OCI-LY1 (cell line): ENCODE measurements at regions not wholly inside any gene's neighbourhood (a gene's known extent, or its start where the extent isn't known, plus 50 kb on each side); places are given as distances from the start of the nearest gene placed in this dataset.

Source experiments
- H2AFZ ChIP-seq: fragments of 200-600 bp; sonication (generic), shearing (Covaris generic); 2 replicates; pipeline ENCODE4 v1.6.0; 2014; ENCODE audit warnings: antibody characterized with exemption, mild to moderate bottlenecking, low read length
- H3F3A ChIP-seq: fragments of 200-600 bp; sonication (generic), shearing (Covaris generic); 2 replicates; pipeline ENCODE4 v1.6.0; 2014; ENCODE audit warnings: mild to moderate bottlenecking, antibody characterized with exemption, low read length, moderate library complexity; ENCODE audit not compliant: insufficient read depth
- H3K27ac ChIP-seq: fragments of 200-600 bp; sonication (generic); 2 replicates; pipeline ENCODE4 v1.5.1; 2014; ENCODE audit warnings: low read length, mixed run types, mild to moderate bottlenecking, low read depth; ENCODE audit not compliant: poor library complexity, severe bottlenecking
- H3K27me3 ChIP-seq: fragments of 200-600 bp; sonication (generic); 2 replicates; pipeline ENCODE4 v1.6.0; 2014; ENCODE audit warnings: antibody characterized with exemption, mild to moderate bottlenecking, low read length, moderate library complexity; ENCODE audit not compliant: insufficient read depth
- H3K36me3 ChIP-seq: fragments of 200-600 bp; sonication (generic); 2 replicates; pipeline ENCODE4 v1.6.1; 2014; ENCODE audit warnings: mild to moderate bottlenecking, antibody characterized with exemption, low read length, moderate library complexity, mixed read lengths; ENCODE audit not compliant: insufficient read depth
- H3K4me1 ChIP-seq: fragments of 200-600 bp; sonication (generic); 2 replicates; pipeline ENCODE4 v1.5.1; 2014; ENCODE audit warnings: mild to moderate bottlenecking, low read length, moderate library complexity; ENCODE audit not compliant: insufficient read depth, severe bottlenecking
- H3K4me2 ChIP-seq: fragments of 200-600 bp; sonication (generic), shearing (Covaris generic); 2 replicates; pipeline ENCODE4 v1.6.1; 2014; ENCODE audit warnings: low read length
- H3K4me3 ChIP-seq: fragments of 200-600 bp; sonication (generic); 2 replicates; pipeline ENCODE4 v1.5.1; 2014; ENCODE audit warnings: low read length, low read depth, mild to moderate bottlenecking, mixed read lengths; ENCODE audit not compliant: poor library complexity, severe bottlenecking
- H3K79me2 ChIP-seq: fragments of 200-600 bp; shearing (Covaris generic); 2 replicates; pipeline ENCODE4 v1.6.1; 2016; ENCODE audit warnings: mixed run types, low read length, mixed read lengths; ENCODE audit not compliant: insufficient read depth
- H3K9ac ChIP-seq: fragments of 200-600 bp; sonication (generic), shearing (Covaris generic); 2 replicates; pipeline ENCODE4 v1.6.1; 2014; ENCODE audit warnings: mild to moderate bottlenecking, low read length, mixed read lengths
- H3K9me2 ChIP-seq: fragments of 200-600 bp; sonication (generic), shearing (Covaris generic); 2 replicates; pipeline ENCODE4 v1.6.1; 2014; ENCODE audit warnings: low read depth, mild to moderate bottlenecking, low read length, mixed read lengths
- H3K9me3 ChIP-seq: fragments of 200-600 bp; shearing (Covaris generic); 2 replicates; pipeline ENCODE4 v1.6.1; 2014; ENCODE audit warnings: low read length, mixed read lengths
- H4K20me1 ChIP-seq: fragments of 200-600 bp; sonication (generic), shearing (Covaris generic); 2 replicates; pipeline ENCODE4 v1.6.0; 2016; ENCODE audit warnings: mild to moderate bottlenecking, low read length; ENCODE audit not compliant: insufficient read depth
- CTCF ChIP-seq: fragments of 200-600 bp; sonication (generic), shearing (Covaris generic); IDR thresholded peaks from 2 replicates; pipeline ENCODE4 v1.5.1; 2017; ENCODE audit warnings: mild to moderate bottlenecking, antibody characterized with exemption, low read length, moderate library complexity, mixed read lengths
- EZH2 ChIP-seq: fragments of 200-600 bp; sonication (generic), shearing (Covaris generic); IDR thresholded peaks from 2 replicates; pipeline ENCODE4 v1.8.0; 2017; ENCODE audit warnings: borderline replicate concordance, mixed run types, mild to moderate bottlenecking, antibody characterized with exemption, low read length, moderate library complexity, mixed read lengths

DNA sequence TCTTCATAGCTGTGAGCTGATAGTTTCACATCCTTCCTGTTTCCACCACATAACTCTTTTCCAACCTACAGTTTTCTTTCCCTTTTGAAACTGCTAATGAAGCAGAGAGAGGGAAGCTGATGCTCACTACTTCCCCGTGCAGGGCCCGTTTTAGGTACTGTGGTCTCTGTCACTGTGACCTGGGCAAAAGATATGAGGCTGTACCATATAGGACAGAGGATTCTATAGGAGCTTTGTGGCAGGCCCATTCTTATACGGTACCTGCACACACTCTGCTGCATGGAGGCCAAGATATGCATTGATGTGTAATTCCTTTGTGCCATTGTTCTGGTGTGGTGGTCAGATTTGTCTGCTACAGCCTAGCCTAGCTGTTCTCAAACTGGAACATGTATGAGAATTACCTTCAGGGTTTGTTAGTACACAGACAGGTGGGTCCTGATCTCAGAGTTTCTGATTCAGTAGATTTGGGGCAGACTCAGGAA is 577.3 kb downstream of the LMO7 start:
- Histone ChIP-seq H3K9me2 (no peaks in the 10 kb centered on the region), H3K4me2 (no peak overlapping the region), H3K9ac (no peak overlapping the region), H3K36me3 (no peaks in the 10 kb centered on the region), H3K4me3 (no peak overlapping the region), H3F3A (no peaks in the 10 kb centered on the region), H2AFZ (no peak overlapping the region), H3K79me2 (no peaks in the 10 kb centered on the region), H3K9me3 (no peaks in the 10 kb centered on the region), H3K4me1 (no peaks in the 10 kb centered on the region), H3K27ac (no peak overlapping the region), H4K20me1 (no peaks in the 10 kb centered on the region), H3K27me3 (no peaks in the 10 kb centered on the region)
- no peak for TF ChIP-seq CTCF
- TF ChIP-seq EZH2, result no peak

DNA sequence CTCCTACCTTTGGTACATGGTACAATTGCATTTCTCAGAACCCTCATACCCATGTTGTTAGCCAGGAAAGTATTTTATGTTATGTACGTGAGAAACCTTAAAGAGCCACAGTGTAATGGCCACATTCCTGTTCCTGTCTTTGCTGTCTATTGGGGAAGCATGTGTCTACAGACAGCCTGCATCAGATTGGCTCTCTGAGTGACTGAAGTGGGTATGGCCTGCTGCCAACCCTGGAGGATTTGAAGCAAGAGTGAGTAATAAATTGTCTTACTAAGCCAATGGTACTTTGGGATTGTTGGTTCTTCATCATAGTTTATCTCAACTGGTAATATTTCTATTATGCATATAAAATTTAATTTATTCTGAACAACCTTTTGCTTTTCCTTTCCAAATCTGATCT is 574.1 kb downstream of the LMO7 start:
- no peaks in the 10 kb centered on the region for H3K79me2 ChIP-seq
- no peaks in the 10 kb centered on the region for H3K27me3 ChIP-seq
- no peak overlapping the region for H3K27ac ChIP-seq
- no peaks in the 10 kb centered on the region for H3K4me1 ChIP-seq
- no peaks in the 10 kb centered on the region for H3K36me3 ChIP-seq
- no peak overlapping the region for H3K4me2 ChIP-seq
- H2AFZ ChIP-seq, result no peak overlapping the region
- H3F3A ChIP-seq, result no peaks in the 10 kb centered on the region
- H3K9me3 ChIP-seq, result no peaks in the 10 kb centered on the region
- H3K9me2 ChIP-seq, result no peaks in the 10 kb centered on the region
- no peaks in the 10 kb centered on the region; the same call in 1 of the 2 replicates for H4K20me1 ChIP-seq
- TF ChIP-seq EZH2, result no peak
- no peak overlapping the region for H3K9ac ChIP-seq
- no peak overlapping the region for H3K4me3 ChIP-seq

- H3K9me2 ChIP-seq, result no peaks in the 10 kb centered on the region
- H3F3A ChIP-seq, result no peaks in the 10 kb centered on the region
- no peak overlapping the region for H2AFZ ChIP-seq
- H3K27ac ChIP-seq, result no peak overlapping the region
- no peaks in the 10 kb centered on the region for H3K9me3 ChIP-seq
- no peak overlapping the region for H3K9ac ChIP-seq
- no peaks in the 10 kb centered on the region for H3K36me3 ChIP-seq
- H3K27me3 ChIP-seq, result no peaks in the 10 kb centered on the region
- TF ChIP-seq EZH2, result no peak
- TF ChIP-seq CTCF, result no peak
- H3K4me1 ChIP-seq, result no peaks in the 10 kb centered on the region
- H3K4me2 ChIP-seq, result no peak overlapping the region
- H3K79me2 ChIP-seq, result no peaks in the 10 kb centered on the region
- H4K20me1 ChIP-seq, result no peaks in the 10 kb centered on the region
- no peak overlapping the region for H3K4me3 ChIP-seq
These were observed 562.5 kb downstream of the LMO7 start for GRCh38 chr13:76198568-76199163.

GRCh38 chr13:76189882-76190519 is 553.9 kb downstream of the LMO7 start:
- H3K79me2 ChIP-seq, result no peaks in the 10 kb centered on the region
- no peaks in the 10 kb centered on the region for H3K9me2 ChIP-seq
- no peak for TF ChIP-seq EZH2
- no peak for TF ChIP-seq CTCF
- no peak overlapping the region for H3K9ac ChIP-seq
- no peak overlapping the region for H3K4me2 ChIP-seq
- H3K27ac ChIP-seq, result no peak overlapping the region
- no peaks in the 10 kb centered on the region for H3K36me3 ChIP-seq
- no peak overlapping the region for H2AFZ ChIP-seq
- no peaks in the 10 kb centered on the region for H3K27me3 ChIP-seq
- H3K4me3 ChIP-seq, result no peak overlapping the region
- no peaks in the 10 kb centered on the region for H3K9me3 ChIP-seq
- H3K4me1 ChIP-seq, result no peaks in the 10 kb centered on the region
- no peaks in the 10 kb centered on the region for H4K20me1 ChIP-seq
- no peaks in the 10 kb centered on the region for H3F3A ChIP-seq
